HT1080 (cell line): ENCODE measurements at regions not wholly inside any gene's neighbourhood (a gene's known extent, or its start where the extent isn't known, plus 50 kb on each side); places are given as distances from the start of the nearest gene placed in this dataset.
"Not testable (repeated sequence)": the region's sequence is repeated elsewhere in the genome, so short reads cannot be mapped to it uniquely, and the experiment has no call there.

Experiments used
- DNase-seq: peaks from one replicate; pipeline ENCODE4 v3.0.0-alpha.2; 2015; ENCODE audit warnings: low read depth

GRCh38 chr4:79223993-79224776, 101.7 kb downstream of the NAA11 start:
- DNase-seq: no peak

DNA sequence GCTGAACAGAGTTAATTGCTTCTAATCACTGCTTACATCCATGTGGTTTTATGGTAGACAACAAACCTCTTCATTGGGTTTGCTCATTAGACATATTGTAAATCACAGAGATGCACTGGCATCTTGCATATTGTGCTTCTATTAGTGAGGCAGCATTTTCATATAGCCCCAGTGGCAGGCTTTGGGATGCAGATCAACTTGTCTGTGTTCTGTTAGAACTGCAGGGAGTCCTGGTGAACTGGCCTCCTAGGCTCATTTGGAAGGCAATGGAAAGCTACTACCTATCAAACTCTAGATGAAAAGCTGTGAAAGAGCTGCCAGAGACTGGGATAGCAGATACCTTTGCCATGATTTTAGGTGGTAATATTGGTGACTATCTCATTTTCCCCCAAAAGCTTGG, 108.8 kb downstream of the NAA11 start:
- DNase-seq: no peak

DNA sequence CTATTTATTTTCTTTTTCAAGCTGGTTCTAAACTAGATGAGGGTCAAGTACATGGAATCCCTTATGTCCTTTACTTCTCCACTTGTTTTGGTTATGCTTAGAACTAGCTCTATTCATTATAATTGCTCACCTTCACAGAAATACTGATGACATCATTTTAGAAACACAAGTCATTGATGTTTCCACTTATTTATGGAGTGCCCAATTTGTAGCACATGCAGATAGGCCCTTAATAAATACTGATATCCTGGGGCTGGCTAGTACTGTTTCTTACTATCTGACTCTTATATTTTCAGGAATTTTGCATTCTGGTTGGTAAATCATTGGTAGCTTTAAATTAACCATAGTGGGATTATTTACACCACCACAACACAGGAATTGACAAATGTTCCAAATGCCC, 112.2 kb downstream of the NAA11 start:
- DNase-seq: no peak

GRCh38 chr4:79213010-79213409, 112.9 kb downstream of the NAA11 start:
- DNase-seq: no peak

DNA sequence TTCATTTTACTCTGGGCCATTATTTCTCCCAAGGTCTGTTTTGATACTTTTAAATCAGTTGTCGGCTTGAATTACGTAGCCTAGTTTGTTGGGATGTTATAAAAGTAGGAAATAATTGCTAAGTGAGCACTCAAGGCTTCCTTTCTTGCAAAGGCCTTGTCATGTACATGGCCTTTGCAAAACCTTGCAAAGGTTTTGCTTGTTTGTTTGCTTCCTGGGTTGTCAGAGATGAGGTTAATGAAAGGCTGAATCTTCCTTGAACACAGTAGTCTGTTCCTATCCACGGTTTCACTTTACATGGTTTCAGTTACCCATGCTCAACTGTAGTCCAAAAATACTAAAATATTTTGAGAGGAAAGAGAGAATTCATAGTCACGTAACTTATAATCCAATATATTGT, 113.5 kb downstream of the NAA11 start:
- no peak for DNase-seq

DNA sequence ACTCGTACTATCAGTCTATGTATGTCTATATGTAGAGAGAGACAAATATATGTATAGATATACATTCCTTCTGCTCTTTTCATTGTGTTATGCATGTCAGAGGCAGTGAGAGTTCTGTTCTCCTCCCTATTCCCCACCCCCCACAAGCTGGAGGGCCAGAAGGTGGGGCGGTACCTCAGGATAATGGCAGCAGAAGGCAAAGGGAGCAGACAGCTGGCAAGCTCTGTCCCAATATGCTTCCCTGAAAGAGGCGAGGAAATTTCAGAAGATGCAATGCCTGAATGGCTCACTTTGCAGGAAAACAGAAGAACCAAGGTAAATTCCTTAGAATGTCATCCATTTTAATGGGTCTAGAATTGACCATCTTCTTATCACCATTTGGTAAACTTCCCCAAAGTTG, 114.4 kb downstream of the NAA11 start:
- DNase-seq: no peak

- DNase-seq: no peak
Measured at GRCh38 chr4:79210636-79211049, 115.2 kb downstream of the NAA11 start.

- peak; percentile 53 for DNase-seq
Measured at GRCh38 chr4:79209822-79210635, 115.8 kb downstream of the NAA11 start.

GRCh38 chr4:79209081-79209480, 116.8 kb downstream of the NAA11 start:
- DNase-seq: no peak

- DNase-seq: no peak
Measured at GRCh38 chr4:79207281-79207680, 118.6 kb downstream of the NAA11 start.

DNA sequence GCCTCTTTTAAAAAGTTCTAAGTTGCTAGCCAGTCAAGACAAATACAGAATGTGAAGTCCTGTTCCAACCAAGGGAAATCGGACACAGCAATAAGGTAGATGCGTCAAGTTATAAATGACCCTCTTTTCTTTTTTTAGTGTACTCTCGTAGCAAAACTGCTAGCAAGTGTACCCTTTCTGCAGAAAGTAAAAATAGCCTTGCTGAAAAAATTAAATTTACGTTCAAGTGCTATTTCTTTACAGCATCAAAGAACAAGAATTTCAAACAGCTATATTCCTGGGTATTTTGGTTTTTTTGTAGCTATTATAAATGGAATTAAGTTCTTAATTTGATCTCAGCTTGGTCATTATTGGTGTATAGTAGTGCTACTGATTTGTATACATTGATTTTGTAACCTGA, 119.2 kb downstream of the NAA11 start:
- no peak for DNase-seq

- no peak for DNase-seq
Measured at GRCh38 chr4:79205121-79205520, 120.7 kb downstream of the NAA11 start.

- no peak for DNase-seq
Measured at GRCh38 chr4:79201971-79202370, 123.9 kb downstream of the NAA11 start.

DNA sequence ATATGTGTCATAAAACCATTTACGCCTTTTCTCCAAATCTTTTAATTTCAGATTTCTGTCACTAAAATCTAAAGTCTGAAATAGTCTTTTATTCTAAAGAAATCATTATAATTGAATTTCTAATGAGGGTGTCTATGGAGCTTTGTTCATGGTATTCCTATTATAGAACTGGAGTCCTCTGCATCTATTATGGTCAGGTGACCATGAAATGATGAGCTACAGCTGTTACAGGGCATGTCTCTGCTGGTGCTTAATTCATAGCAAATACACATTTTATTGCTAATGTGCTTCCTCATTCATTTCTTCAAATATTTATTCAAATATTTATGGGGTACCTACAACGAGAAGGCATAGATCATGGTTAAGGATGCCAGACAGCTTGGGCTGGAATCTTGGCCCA, 126.1 kb downstream of the NAA11 start:
- no peak for DNase-seq

- no peak for DNase-seq
Measured at GRCh38 chr4:79198951-79199587, 126.8 kb downstream of the NAA11 start.

- no peak for DNase-seq
Measured at GRCh38 chr4:79197275-79198009, 128.4 kb downstream of the NAA11 start.

GRCh38 chr4:79191292-79191691, 134.6 kb downstream of the NAA11 start:
- DNase-seq: not testable (repeated sequence)

DNA sequence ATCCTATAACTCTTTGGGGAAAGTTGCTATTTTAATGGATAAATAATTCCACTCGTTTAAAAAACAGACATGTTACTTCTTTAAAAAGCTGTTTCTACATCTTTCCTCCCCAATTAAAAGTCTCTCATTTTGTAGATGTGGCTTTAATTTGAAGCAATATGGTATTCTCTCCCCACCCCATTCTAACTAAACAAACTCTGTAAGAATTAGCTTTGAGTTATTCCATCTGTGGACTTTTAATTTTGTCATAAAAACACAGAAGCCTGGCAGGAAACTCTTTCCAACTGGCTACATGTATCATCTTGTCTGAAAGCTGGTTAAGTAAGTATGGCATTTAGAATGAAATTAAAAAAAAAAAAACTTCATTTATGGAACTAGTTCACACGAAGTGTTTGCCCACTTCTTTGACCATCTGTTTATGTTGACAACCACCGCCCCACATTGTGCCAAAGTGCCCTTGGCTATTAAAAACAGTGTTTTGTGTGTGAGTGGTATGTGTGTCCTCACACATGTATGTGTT, 140.3 kb downstream of the NAA11 start:
- no peak for DNase-seq

GRCh38 chr4:79184476-79184875, 141.4 kb downstream of the NAA11 start:
- no peak for DNase-seq

DNA sequence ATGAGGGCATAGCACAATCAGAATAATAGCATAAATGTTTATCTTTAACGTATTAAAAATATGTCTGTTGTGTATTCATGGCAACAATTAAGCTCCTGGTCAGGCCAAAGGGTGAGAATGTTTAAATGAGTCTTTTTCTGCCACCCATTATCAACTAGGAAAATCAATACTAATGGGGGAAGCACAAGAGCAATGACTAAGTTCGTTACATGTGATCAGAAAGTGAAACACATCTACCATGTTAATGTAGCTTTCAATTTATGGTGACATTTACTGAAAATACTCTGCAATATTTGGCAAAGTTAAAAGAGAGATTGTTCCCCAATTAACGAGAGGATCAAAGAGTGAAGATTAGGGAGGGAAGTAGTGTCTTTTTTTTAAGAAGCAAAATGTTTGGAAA, 143.7 kb downstream of the NAA11 start:
- DNase-seq: no peak

DNA sequence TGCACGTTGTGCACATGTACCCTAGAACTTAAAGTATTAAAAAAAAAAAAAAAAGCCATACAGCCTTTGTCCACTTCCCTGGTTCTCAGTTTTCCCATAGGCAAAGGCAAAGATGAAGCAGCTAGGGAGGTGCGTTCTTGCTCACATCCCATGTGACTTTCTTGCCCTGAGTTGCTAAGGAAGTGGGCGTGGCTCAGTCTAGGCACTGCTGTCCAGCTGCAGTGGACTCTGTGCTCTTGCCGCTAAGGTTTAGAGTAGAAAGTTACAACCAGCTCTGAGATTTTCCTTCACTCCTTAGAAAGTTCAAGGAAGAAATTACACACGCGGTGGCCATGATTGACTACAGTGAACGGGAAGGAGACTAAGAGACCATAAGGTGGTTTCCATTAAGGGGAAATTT, 144.7 kb downstream of the NAA11 start:
- peak; percentile 42 for DNase-seq
